ENCODE measurements at regions not wholly inside any gene's neighbourhood (a gene's known extent, or its start where the extent isn't known, plus 50 kb on each side); places are given as distances from the start of the nearest gene placed in this dataset.

DNA sequence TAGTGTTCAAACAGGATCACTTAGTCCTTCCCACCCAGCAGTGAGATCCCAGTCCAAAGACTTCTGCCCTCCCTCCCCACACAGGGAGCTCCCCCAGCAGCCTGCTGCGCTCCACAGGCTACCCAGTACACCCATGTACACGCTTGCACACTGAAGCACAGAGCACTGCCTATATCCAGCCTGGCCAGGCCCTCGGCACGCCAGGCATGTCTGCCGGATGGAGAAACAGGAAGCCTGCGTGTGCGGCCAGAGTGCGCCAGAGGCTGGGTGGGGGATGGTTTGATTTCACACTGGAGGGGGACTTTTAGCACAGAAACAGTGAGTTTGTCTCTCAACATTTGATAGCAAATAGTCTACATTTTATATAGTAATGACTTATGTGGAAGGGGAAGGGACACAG is 833.5 kb upstream of the IGFBP7 start:
- TF ChIP-seq, protein P1, sequence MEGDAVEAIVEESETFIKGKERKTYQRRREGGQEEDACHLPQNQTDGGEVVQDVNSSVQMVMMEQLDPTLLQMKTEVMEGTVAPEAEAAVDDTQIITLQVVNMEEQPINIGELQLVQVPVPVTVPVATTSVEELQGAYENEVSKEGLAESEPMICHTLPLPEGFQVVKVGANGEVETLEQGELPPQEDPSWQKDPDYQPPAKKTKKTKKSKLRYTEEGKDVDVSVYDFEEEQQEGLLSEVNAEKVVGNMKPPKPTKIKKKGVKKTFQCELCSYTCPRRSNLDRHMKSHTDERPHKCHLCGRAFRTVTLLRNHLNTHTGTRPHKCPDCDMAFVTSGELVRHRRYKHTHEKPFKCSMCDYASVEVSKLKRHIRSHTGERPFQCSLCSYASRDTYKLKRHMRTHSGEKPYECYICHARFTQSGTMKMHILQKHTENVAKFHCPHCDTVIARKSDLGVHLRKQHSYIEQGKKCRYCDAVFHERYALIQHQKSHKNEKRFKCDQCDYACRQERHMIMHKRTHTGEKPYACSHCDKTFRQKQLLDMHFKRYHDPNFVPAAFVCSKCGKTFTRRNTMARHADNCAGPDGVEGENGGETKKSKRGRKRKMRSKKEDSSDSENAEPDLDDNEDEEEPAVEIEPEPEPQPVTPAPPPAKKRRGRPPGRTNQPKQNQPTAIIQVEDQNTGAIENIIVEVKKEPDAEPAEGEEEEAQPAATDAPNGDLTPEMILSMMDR (IDR thresholded peaks at IDR 0.05), result no peak
- no peak for TF ChIP-seq POLR2A (IDR thresholded peaks at IDR 0.05)

All from transverse colon (tissue), 3 donors.